ENCODE measurements at regions not wholly inside any gene's neighbourhood (a gene's known extent, or its start where the extent isn't known, plus 50 kb on each side); places are given as distances from the start of the nearest gene placed in this dataset.

GRCh38 chr6:104559435-104560202, 300.1 kb downstream of the HACE1 start:
- H3K4me1 ChIP-seq, result no peaks in the 10 kb centered on the region
- no peak overlapping the region for H3K27ac ChIP-seq
- H3K9me3 ChIP-seq, result no peaks in the 10 kb centered on the region
- H3K27me3 ChIP-seq, result no peaks in the 10 kb centered on the region
- no peaks in the 10 kb centered on the region for H3K36me3 ChIP-seq
- no peak overlapping the region for H3K4me3 ChIP-seq
- no peak for DNase-seq (ENCODE audit: low spot score in 2 of 2)
- WGBS, result 72% methylated on average over 3 of the region's 3 CpGs
- TF ChIP-seq POLR2AphosphoS5 (IDR thresholded peaks at IDR 0.05) (no peak), POLR2A (IDR thresholded peaks at IDR 0.05) (no peak), EP300 (IDR thresholded peaks at IDR 0.05) (no peak)

DNA sequence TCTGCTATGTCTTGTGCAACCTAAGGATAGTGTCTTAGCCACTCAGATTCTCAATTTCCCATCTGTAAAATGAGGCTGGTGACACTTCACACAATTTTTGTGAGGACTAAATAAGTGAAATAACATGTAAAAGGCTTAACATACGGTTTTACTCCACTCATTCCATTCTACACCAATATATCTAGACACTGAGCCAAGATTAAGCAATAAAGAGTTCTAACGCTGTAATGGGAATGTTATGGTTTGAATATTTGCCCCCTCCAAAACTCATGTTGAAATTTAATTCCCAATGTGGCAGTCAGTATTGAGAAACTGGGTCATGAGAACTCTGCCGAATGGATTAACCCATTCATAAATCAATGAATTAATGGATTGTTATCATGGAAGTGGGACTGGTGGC, 301.0 kb downstream of the HACE1 start:
- no peaks in the 10 kb centered on the region for H3K36me3 ChIP-seq
- H3K27me3 ChIP-seq, result no peaks in the 10 kb centered on the region
- no peak overlapping the region for H3K27ac ChIP-seq
- DNase-seq (ENCODE audit: low spot score in 2 of 2), result no peak
- no peaks in the 10 kb centered on the region for H3K9me3 ChIP-seq
- WGBS, result 47% methylated on average over 3 of the region's 3 CpGs
- TF ChIP-seq POLR2A (IDR thresholded peaks at IDR 0.05) (no peak), POLR2AphosphoS5 (IDR thresholded peaks at IDR 0.05) (no peak), CTCF (IDR thresholded peaks at IDR 0.05) (no peak), EP300 (IDR thresholded peaks at IDR 0.05) (no peak)
- H3K4me3 ChIP-seq, result no peak overlapping the region
- no peaks in the 10 kb centered on the region for H3K4me1 ChIP-seq

- no peaks in the 10 kb centered on the region for H3K36me3 ChIP-seq
- H3K27ac ChIP-seq, result no peak overlapping the region
- no peaks in the 10 kb centered on the region for H3K4me1 ChIP-seq
- 59% methylated on average over 4 of the region's 4 CpGs for WGBS
- DNase-seq (ENCODE audit: low spot score in 2 of 2), result no peak
- no peaks in the 10 kb centered on the region for H3K9me3 ChIP-seq
- no peak overlapping the region for H3K4me3 ChIP-seq
- TF ChIP-seq POLR2AphosphoS5 (IDR thresholded peaks at IDR 0.05) (no peak), EP300 (IDR thresholded peaks at IDR 0.05) (no peak), POLR2A (IDR thresholded peaks at IDR 0.05) (no peak), CTCF (IDR thresholded peaks at IDR 0.05) (no peak)
- H3K27me3 ChIP-seq, result no peaks in the 10 kb centered on the region
Measured at GRCh38 chr6:104548297-104548696, 311.4 kb downstream of the HACE1 start.

DNA sequence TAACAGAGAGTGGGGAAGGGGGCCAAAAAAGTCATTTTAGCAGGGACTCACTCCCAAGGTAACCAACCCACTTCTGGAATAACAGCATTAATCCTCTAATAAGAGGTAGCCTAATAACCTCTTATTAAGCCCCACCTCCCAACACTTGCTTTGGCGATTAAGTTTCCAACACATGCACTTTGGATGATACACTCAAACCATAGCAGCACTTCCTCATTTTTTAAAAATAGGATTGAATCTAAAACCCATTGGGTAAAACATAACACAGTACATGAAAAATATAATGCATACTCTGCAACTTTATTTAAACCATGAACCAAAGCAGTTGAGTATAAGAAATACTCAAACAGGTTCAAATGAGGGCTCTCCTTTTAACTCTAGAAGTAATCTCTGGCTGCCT, 318.3 kb downstream of the HACE1 start:
- whole genome bisulfite sequencing, result 92% methylated on average over 1 of the region's 1 CpG
- Histone ChIP-seq H3K27ac (no peak overlapping the region), H3K36me3 (no peaks in the 10 kb centered on the region), H3K4me1 (no peaks in the 10 kb centered on the region), H3K9me3 (no peaks in the 10 kb centered on the region), H3K27me3 (no peaks in the 10 kb centered on the region), H3K4me3 (no peak overlapping the region)
- DNase-seq (ENCODE audit: low spot score in 2 of 2), result no peak
- no peak for TF ChIP-seq POLR2AphosphoS5 (IDR thresholded peaks at IDR 0.05)
- no peak for TF ChIP-seq EP300 (IDR thresholded peaks at IDR 0.05)
- TF ChIP-seq CTCF (IDR thresholded peaks at IDR 0.05), result no peak
- no peak for TF ChIP-seq POLR2A (IDR thresholded peaks at IDR 0.05)

DNA sequence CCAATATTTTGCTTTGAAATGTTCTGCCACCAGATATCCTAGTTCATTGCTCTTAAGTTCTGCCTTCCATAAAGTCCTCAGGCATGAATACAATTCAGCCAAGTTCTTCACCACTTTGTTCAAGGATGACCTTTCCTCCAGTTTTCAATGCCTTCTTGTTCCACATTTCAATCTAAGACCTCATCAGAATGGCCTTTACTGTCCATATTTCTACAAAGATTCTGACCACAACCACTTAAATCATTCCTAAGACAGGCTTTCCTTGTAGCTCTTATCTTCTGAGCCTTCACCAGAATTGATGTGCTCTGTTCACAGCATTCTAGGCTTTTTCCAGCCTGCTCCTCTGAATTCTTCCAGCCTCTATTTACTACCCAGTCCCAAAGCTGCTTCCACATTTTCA, 319.0 kb downstream of the HACE1 start:
- Histone ChIP-seq H3K36me3 (no peaks in the 10 kb centered on the region), H3K27ac (no peak overlapping the region), H3K27me3 (no peaks in the 10 kb centered on the region), H3K4me3 (no peak overlapping the region), H3K4me1 (no peaks in the 10 kb centered on the region), H3K9me3 (no peaks in the 10 kb centered on the region)
- no peak for DNase-seq (ENCODE audit: low spot score in 2 of 2)
- no peak for TF ChIP-seq CTCF (IDR thresholded peaks at IDR 0.05)
- no peak for TF ChIP-seq POLR2A (IDR thresholded peaks at IDR 0.05)
- no peak for TF ChIP-seq EP300 (IDR thresholded peaks at IDR 0.05)

- Histone ChIP-seq H3K4me1 (peaks cover 2% of the 10 kb centered on the region), H3K4me3 (no peak overlapping the region), H3K27ac (no peak overlapping the region), H3K9me3 (no peaks in the 10 kb centered on the region), H3K36me3 (no peaks in the 10 kb centered on the region), H3K27me3 (no peaks in the 10 kb centered on the region)
- no peak for DNase-seq (ENCODE audit: low spot score in 2 of 2)
- no peak for TF ChIP-seq CTCF (IDR thresholded peaks at IDR 0.05)
- TF ChIP-seq POLR2A (IDR thresholded peaks at IDR 0.05), result no peak
- TF ChIP-seq POLR2AphosphoS5 (IDR thresholded peaks at IDR 0.05), result no peak
- TF ChIP-seq EP300 (IDR thresholded peaks at IDR 0.05), result no peak
Measured at GRCh38 chr6:104539173-104539572, 320.5 kb downstream of the HACE1 start.
